ENCODE measurements at regions not wholly inside any gene's neighbourhood (a gene's known extent, or its start where the extent isn't known, plus 50 kb on each side); places are given as distances from the start of the nearest gene placed in this dataset.

DNA sequence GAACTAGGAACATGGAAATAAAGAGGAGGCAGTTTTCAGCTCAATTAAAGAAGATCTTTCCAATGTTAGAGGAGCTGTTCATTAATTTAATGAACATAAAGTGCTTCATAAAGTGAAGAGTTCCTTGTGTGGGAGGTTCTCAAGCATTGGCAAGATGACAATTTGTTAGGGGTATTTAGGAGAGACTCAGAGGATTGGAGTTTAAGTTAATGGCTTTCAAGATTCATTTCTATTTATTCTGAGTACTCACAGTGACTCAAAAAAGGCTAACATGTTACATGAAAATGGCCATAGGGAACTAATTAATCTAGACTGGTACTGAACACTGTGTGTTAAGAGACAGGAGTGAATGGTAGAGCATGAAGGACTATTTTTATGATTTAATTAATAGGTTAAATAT is 55.4 kb upstream of the CDH12 start:
- POLR2A ChIA-PET: no interaction called here
- no TSS peak for BruUV-seq (replicated peaks)

More for the DNA sequence above, 55.4 kb upstream of the CDH12 start:
- no peak overlapping the region for H2AFZ ChIP-seq (ENCODE audit: low read depth, low read length)
- TF ChIP-seq, protein P1, sequence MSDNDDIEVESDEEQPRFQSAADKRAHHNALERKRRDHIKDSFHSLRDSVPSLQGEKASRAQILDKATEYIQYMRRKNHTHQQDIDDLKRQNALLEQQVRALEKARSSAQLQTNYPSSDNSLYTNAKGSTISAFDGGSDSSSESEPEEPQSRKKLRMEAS (IDR thresholded peaks at IDR 0.05; ENCODE audit: insufficient read depth, insufficient read length): no peak
- TF ChIP-seq FOS (IDR thresholded peaks at IDR 0.05; ENCODE audit: borderline replicate concordance, insufficient read depth, low read length) (no peak), GATA2 (IDR thresholded peaks at IDR 0.05; ENCODE audit: insufficient read depth, insufficient read length, low read depth, low read length) (no peak), JUN (IDR thresholded peaks at IDR 0.05; ENCODE audit: borderline replicate concordance, insufficient read depth, insufficient read length, low read depth) (no peak), EZH2 (IDR thresholded peaks at IDR 0.05; ENCODE audit: borderline replicate concordance, low read depth, low read length, severe bottlenecking) (no peak), MYC (IDR thresholded peaks at IDR 0.05; ENCODE audit: low read depth, low read length) (no peak), POLR2AphosphoS5 (IDR thresholded peaks at IDR 0.05; ENCODE audit: insufficient read depth, low read depth, low read length) (no peak), POLR2A (IDR thresholded peaks at IDR 0.05; ENCODE audit: low read depth, low read length) (no peak)
- TF ChIP-seq, protein P2, sequence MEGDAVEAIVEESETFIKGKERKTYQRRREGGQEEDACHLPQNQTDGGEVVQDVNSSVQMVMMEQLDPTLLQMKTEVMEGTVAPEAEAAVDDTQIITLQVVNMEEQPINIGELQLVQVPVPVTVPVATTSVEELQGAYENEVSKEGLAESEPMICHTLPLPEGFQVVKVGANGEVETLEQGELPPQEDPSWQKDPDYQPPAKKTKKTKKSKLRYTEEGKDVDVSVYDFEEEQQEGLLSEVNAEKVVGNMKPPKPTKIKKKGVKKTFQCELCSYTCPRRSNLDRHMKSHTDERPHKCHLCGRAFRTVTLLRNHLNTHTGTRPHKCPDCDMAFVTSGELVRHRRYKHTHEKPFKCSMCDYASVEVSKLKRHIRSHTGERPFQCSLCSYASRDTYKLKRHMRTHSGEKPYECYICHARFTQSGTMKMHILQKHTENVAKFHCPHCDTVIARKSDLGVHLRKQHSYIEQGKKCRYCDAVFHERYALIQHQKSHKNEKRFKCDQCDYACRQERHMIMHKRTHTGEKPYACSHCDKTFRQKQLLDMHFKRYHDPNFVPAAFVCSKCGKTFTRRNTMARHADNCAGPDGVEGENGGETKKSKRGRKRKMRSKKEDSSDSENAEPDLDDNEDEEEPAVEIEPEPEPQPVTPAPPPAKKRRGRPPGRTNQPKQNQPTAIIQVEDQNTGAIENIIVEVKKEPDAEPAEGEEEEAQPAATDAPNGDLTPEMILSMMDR (IDR thresholded peaks at IDR 0.05; ENCODE audit: extremely low read depth in 1 of 2, insufficient read depth in 1 of 2, low read depth in 1 of 2, low read length in 2 of 2): no peak
- no peak overlapping the region for H3K4me3 ChIP-seq (replicated peaks in 1 of 3; ENCODE audit: insufficient read depth in 1 of 3, low read depth in 1 of 3, low read length in 3 of 3)
- no peaks in the 10 kb centered on the region for H3K4me1 ChIP-seq (ENCODE audit: control insufficient read depth, extremely low read depth, insufficient read depth, low read length)
- H4K20me1 ChIP-seq (replicated peaks; ENCODE audit: control insufficient read depth, extremely low read depth, insufficient read depth, low read length): no peaks in the 10 kb centered on the region
- CTCF ChIA-PET: no interaction called here
- H3K79me2 ChIP-seq (ENCODE audit: control insufficient read depth, insufficient read depth, low read length): no peaks in the 10 kb centered on the region
- H3K27me3 ChIP-seq (ENCODE audit: control insufficient read depth in 2 of 2, insufficient read depth in 2 of 2, low read length in 2 of 2): no peaks in the 10 kb centered on the region
- intact Hi-C loops (cut with micrococcal nuclease): no loop called here
- H3K9ac ChIP-seq (replicated peaks; ENCODE audit: extremely low read depth, insufficient read depth, low read length): no peak overlapping the region
- dilution Hi-C loops (cut with MboI; ENCODE audit: extremely low pct_ligation_motif_present, low sequenced_read_pairs): no loop called here
- no peaks in the 10 kb centered on the region for H3K9me1 ChIP-seq (replicated peaks; ENCODE audit: control insufficient read depth, extremely low read depth, insufficient read depth, low read length)
- H3K9me3 ChIP-seq (replicated peaks; ENCODE audit: control insufficient read depth, insufficient read depth, low read length): no peaks in the 10 kb centered on the region
- no peak overlapping the region for H3K27ac ChIP-seq (ENCODE audit: insufficient read depth, low read depth, low read length)
- no peak overlapping the region for H3K4me2 ChIP-seq (ENCODE audit: insufficient read depth, low read length)
- no peak for DNase-seq (ENCODE audit: low read depth, low spot score)
- no peaks in the 10 kb centered on the region for H3K36me3 ChIP-seq (ENCODE audit: control insufficient read depth in 2 of 2, extremely low read depth in 1 of 2, insufficient read depth in 2 of 2, low read length in 2 of 2)
- no peak for FAIRE-seq
